ENCODE measurements at regions not wholly inside any gene's neighbourhood (a gene's known extent, or its start where the extent isn't known, plus 50 kb on each side); places are given as distances from the start of the nearest gene placed in this dataset.

DNA sequence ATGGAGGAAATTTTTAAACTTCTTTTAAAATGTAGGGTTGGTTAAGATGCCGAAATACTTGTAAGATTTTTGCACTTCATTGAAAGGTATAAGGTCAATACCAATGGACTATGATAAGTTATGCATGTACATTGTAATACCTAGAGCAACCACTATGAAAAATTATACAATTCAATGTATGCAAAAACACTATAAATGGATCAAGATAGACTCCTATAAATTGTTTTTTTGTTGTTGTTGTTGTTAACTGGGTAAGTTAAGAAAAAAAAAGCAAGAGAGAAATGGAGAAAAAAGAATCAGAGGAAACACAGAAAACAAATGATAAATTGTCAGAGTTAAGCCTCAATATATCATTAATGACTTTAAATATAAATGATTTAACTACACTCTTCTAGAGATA is 421.2 kb downstream of the TMEM182 start:
- Histone ChIP-seq H3K27ac (ENCODE audit: insufficient read length, low read depth, low read length) (no peak overlapping the region), H3K56ac (ENCODE audit: insufficient read length, low read depth, low read length) (no peak overlapping the region), H3T11ph (ENCODE audit: low read length) (no peak overlapping the region), H3K23me2 (ENCODE audit: insufficient read length, low read depth, low read length, poor library complexity, severe bottlenecking) (no peaks in the 10 kb centered on the region), H4K8ac (replicated peaks; ENCODE audit: insufficient read length, low read depth, low read length) (no peak overlapping the region), H2AK5ac (ENCODE audit: insufficient read length, low read length) (no peak overlapping the region), H3K9ac (ENCODE audit: extremely low read depth, insufficient read length, low read length) (no peak overlapping the region), H3K79me1 (ENCODE audit: insufficient read depth, low read depth, low read length, poor library complexity, severe bottlenecking) (no peaks in the 10 kb centered on the region), H2AFZ (ENCODE audit: low read length) (no peak overlapping the region), H2BK15ac (ENCODE audit: low read depth, low read length) (no peak overlapping the region), H2BK20ac (ENCODE audit: low read depth, low read length, poor library complexity, severe bottlenecking) (no peak overlapping the region), H3K4me2 (ENCODE audit: insufficient read depth, insufficient read length, low read length) (no peak overlapping the region), H4K5ac (ENCODE audit: insufficient read length, low read depth, low read length) (no peak overlapping the region), H2BK120ac (ENCODE audit: low read depth, low read length, poor library complexity, severe bottlenecking) (no peak overlapping the region), H3K4ac (ENCODE audit: low read depth, low read length) (no peak overlapping the region), H3K27me3 (ENCODE audit: insufficient read depth, low read length) (no peaks in the 10 kb centered on the region), H3K18ac (ENCODE audit: insufficient read length, low read depth, low read length) (no peak overlapping the region), H3K79me2 (ENCODE audit: insufficient read depth, low read length) (no peaks in the 10 kb centered on the region), H2BK5ac (ENCODE audit: insufficient read length, low read length) (no peak overlapping the region), H4K20me1 (ENCODE audit: control insufficient read depth, insufficient read depth, insufficient read length) (no peaks in the 10 kb centered on the region), H3K9me3 (ENCODE audit: control insufficient read depth, low read depth, low read length) (no peaks in the 10 kb centered on the region), H3K4me1 (ENCODE audit: insufficient read depth, low read length) (no peaks in the 10 kb centered on the region), H3K23ac (ENCODE audit: insufficient read length, low read depth, low read length) (no peak overlapping the region), H3K14ac (ENCODE audit: insufficient read depth, low read length) (no peak overlapping the region), H2BK12ac (ENCODE audit: insufficient read length, low read depth, low read length) (no peak overlapping the region), H4K91ac (ENCODE audit: insufficient read length, low read depth, low read length) (no peak overlapping the region)
- DNase-seq, result no peak
- Mint-ChIP-seq H3K27me3 (ENCODE audit: low read depth) (no peaks in the 10 kb centered on the region), H3K4me1 (peaks cover 0 to 9% of the 10 kb centered on the region in 2 experiments; a peak in 1 of 4 replicates), H3K36me3 (ENCODE audit: insufficient read depth in 1 of 3, low read depth in 3 of 3) (peaks cover 0 to 3% (median 2%) of the 10 kb centered on the region in 3 experiments; a peak in 3 of 7 replicates), H3K9me3 (peaks cover 6 to 10% of the 10 kb centered on the region in 2 experiments; a peak in 4 of 5 replicates), H3K27ac (no peak overlapping the region), H3K4me3 (no peak overlapping the region)
- TF ChIP-seq, protein P1, sequence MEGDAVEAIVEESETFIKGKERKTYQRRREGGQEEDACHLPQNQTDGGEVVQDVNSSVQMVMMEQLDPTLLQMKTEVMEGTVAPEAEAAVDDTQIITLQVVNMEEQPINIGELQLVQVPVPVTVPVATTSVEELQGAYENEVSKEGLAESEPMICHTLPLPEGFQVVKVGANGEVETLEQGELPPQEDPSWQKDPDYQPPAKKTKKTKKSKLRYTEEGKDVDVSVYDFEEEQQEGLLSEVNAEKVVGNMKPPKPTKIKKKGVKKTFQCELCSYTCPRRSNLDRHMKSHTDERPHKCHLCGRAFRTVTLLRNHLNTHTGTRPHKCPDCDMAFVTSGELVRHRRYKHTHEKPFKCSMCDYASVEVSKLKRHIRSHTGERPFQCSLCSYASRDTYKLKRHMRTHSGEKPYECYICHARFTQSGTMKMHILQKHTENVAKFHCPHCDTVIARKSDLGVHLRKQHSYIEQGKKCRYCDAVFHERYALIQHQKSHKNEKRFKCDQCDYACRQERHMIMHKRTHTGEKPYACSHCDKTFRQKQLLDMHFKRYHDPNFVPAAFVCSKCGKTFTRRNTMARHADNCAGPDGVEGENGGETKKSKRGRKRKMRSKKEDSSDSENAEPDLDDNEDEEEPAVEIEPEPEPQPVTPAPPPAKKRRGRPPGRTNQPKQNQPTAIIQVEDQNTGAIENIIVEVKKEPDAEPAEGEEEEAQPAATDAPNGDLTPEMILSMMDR (conservative IDR thresholded peaks at IDR 0.05), result peak; percentile 28; the same call in 1 of the 3 replicates
- WGBS (ENCODE audit: extremely low coverage, insufficient read length, low lambda C conversion rate), result no CpG with 5 or more reads among the region's 1 CpG
